ENCODE measurements at regions not wholly inside any gene's neighbourhood (a gene's known extent, or its start where the extent isn't known, plus 50 kb on each side); places are given as distances from the start of the nearest gene placed in this dataset.

DNA sequence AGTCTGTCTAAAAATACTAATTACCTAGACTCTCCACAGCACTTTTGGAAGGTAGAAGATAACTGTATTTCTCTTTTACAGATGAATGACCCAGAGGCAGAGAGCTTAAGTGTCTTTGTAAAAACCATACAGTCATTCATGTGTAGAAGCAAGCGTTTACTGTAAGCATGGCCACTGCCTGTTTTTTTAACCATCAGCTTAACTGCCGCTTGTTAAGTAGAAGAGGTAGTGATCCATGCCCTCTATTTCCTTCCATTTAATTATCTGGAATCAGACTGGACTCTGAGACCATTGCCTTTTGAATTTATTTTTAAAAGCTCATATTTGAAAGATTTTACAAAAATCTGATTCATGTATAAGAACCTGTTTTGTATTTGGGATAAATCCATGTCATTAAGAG is 111.2 kb upstream of the TECRL start:
- no peak for TF ChIP-seq POLR2AphosphoS5 (IDR thresholded peaks at IDR 0.05; ENCODE audit: low read depth)
- TF ChIP-seq SPI1 (IDR thresholded peaks at IDR 0.05; ENCODE audit: borderline replicate concordance, low read depth) = no peak
- TF ChIP-seq GABPA (IDR thresholded peaks at IDR 0.05; ENCODE audit: low read depth) = no peak
- TF ChIP-seq REST (IDR thresholded peaks at IDR 0.05; ENCODE audit: insufficient replicate concordance, low read depth) = no peak
- no peak for TF ChIP-seq CTCF (IDR thresholded peaks at IDR 0.05; ENCODE audit: insufficient read depth, low read length)
- H3K4me3 ChIP-seq (replicated peaks; ENCODE audit: insufficient read depth, low read length) = no peak overlapping the region
- no peak for DNase-seq (ENCODE audit: low read depth in 1 of 2, low spot score in 1 of 2)

DNA sequence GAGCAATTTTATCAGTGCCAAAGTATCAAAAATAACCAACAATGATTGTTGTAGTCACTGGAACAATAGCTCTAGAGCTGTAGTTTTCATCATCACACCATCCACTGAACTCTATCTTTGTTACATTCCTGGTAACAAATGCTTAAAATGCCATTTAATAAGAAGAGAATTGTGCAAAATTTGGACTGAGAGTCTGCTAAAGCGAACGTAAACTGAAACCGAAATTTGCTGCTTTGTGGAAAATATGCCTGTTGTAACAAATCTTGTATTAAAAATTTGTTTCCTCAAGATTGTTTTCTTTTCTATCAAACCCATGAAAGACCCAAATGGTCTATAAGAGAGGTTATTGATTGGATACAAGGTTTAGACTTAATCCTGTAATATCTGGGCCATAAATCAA is 109.3 kb upstream of the TECRL start:
- TF ChIP-seq SPI1 (IDR thresholded peaks at IDR 0.05; ENCODE audit: borderline replicate concordance, low read depth) = no peak
- TF ChIP-seq REST (IDR thresholded peaks at IDR 0.05; ENCODE audit: insufficient replicate concordance, low read depth) = no peak
- TF ChIP-seq GABPA (IDR thresholded peaks at IDR 0.05; ENCODE audit: low read depth) = no peak
- TF ChIP-seq CTCF (IDR thresholded peaks at IDR 0.05; ENCODE audit: insufficient read depth, low read length) = no peak
- TF ChIP-seq POLR2AphosphoS5 (IDR thresholded peaks at IDR 0.05; ENCODE audit: low read depth) = no peak
- no peak overlapping the region for H3K27ac ChIP-seq (replicated peaks)

More for the DNA sequence above, 111.2 kb upstream of the TECRL start:
- Histone ChIP-seq H3K27ac (replicated peaks) (no peak overlapping the region), H3K27me3 (ENCODE audit: insufficient read depth, poor library complexity, severe bottlenecking) (no peaks in the 10 kb centered on the region)

GRCh38 chr4:64516176-64516575 is 106.9 kb upstream of the TECRL start:
- no peak overlapping the region for H3K4me3 ChIP-seq (replicated peaks; ENCODE audit: insufficient read depth, low read length)
- no peaks in the 10 kb centered on the region for H3K27me3 ChIP-seq (ENCODE audit: insufficient read depth, poor library complexity, severe bottlenecking)

More for the DNA sequence above, 109.3 kb upstream of the TECRL start:
- H3K27me3 ChIP-seq (ENCODE audit: insufficient read depth, poor library complexity, severe bottlenecking) = no peaks in the 10 kb centered on the region
- H3K4me3 ChIP-seq (replicated peaks; ENCODE audit: insufficient read depth, low read length) = no peak overlapping the region
- DNase-seq (ENCODE audit: low read depth in 1 of 2, low spot score in 1 of 2) = no peak

More at GRCh38 chr4:64516176-64516575, 106.9 kb upstream of the TECRL start:
- TF ChIP-seq REST (IDR thresholded peaks at IDR 0.05; ENCODE audit: insufficient replicate concordance, low read depth) (no peak), SPI1 (IDR thresholded peaks at IDR 0.05; ENCODE audit: borderline replicate concordance, low read depth) (no peak), GABPA (IDR thresholded peaks at IDR 0.05; ENCODE audit: low read depth) (no peak), POLR2AphosphoS5 (IDR thresholded peaks at IDR 0.05; ENCODE audit: low read depth) (no peak), CTCF (IDR thresholded peaks at IDR 0.05; ENCODE audit: insufficient read depth, low read length) (no peak)
- no peak for DNase-seq (ENCODE audit: low read depth in 1 of 2, low spot score in 1 of 2)
- no peak overlapping the region for H3K27ac ChIP-seq (replicated peaks)
